ENCODE measurements at regions not wholly inside any gene's neighbourhood (a gene's known extent, or its start where the extent isn't known, plus 50 kb on each side); places are given as distances from the start of the nearest gene placed in this dataset.

DNA sequence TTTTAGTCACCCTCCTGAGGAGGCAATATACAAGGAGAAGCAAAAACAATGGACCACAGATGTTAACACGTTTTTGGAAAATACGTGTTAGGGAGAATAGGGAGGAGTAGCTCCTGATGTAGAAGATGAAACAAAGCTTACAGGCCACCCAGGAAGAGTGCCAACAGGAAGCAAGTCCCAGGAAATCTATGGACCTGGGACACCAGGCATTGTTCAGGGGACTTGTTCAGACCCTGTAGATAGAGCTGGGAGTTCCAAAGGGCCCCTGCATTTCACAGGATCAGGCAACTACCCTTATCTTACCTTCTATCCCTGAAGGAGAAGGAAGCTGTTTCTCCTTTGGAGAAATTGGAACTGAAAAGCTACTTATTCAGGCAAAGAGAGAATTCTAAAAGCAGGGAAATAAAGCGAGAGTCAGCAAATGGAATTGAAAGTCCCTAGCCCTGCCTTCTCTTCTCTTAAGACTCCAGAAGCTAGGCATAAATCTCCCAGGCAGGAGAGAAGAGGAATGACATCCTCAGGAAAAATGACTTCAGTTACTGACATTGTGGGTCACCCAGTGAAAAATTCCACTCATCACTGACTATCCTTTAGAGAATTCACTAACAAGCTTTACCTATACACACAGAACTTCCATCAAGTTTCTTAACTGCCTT lies 77.7 kb upstream of the FAM3C start:
- DNase-seq (ENCODE audit: insufficient read length, low spot score) (no peak), FAIRE-seq (no peak)

DNA sequence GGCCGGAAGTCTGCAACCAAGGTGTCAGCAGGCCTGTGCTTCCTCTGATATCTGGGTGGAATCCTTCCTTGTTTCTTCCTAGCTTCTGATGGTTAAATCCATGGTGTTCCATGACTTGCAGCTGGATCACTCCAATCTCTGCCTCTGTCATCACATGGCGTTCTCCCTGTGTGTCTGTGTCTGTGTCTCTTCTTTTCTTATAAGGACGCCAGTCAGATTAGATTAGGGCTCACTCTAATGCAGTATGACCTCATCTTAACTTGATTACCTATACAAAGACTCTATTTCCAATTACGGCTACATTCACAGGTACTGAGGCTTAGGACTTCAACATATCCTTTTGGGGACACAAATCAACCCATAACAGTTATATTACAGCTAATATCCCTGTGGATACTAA lies 70.3 kb upstream of the FAM3C start:
- DNase-seq (ENCODE audit: insufficient read length, low spot score) (no peak), FAIRE-seq (no peak)

DNA sequence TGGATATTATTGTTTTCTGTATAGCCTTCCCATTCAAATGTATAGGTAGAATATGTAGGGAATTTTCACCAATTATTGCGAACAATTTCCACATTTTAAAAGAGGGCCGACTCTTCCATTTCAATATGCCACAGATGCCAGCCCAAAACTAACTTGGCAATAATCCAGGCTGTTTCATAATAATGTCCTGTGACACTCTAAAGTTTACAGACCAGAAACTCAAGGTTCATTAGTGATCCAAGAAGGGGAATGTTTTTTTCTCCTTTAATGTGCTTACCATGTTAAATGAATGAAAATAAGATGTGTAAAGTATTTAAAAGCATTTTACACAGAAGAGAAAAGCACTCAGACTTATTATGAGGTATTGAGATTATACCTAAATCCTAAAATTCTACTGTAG lies 63.0 kb upstream of the FAM3C start:
- FAIRE-seq, result no peak
- no peak for DNase-seq (ENCODE audit: insufficient read length, low spot score)

DNA sequence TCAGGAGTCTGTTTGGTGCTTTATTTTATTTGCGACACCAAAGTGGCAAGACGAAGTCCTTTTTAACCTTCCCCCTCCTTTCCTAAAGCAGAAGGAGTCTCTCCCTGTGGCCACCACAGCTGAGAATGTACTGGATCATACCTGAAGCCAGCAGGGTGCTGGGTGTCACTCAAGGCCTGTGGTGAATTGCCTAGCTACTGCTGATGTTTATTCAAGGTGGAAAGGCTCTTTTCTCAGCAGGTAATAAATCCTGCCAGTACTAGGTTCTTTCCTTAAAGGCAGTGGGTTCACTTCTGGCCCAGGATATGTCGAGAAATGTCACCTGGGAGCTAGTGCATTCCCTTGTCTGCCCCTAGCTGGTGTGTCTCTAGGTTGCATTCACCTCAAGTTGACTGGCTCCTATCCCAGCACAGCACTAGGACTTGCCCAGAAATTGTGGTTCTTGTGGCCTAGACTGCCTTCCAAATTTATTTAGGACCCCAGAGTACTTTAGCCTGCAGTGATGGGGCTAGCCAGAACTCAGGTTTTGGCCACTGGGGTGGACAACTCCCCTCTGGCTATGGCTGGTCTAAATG lies 60.8 kb upstream of the FAM3C start:
- DNase-seq (ENCODE audit: insufficient read length, low spot score), result no peak
- no peak for FAIRE-seq

- DNase-seq (ENCODE audit: insufficient read length, low spot score) (no peak), FAIRE-seq (no peak)
Observed at GRCh38 chr7:121456015-121456414, 59.9 kb upstream of the FAM3C start.

DNA sequence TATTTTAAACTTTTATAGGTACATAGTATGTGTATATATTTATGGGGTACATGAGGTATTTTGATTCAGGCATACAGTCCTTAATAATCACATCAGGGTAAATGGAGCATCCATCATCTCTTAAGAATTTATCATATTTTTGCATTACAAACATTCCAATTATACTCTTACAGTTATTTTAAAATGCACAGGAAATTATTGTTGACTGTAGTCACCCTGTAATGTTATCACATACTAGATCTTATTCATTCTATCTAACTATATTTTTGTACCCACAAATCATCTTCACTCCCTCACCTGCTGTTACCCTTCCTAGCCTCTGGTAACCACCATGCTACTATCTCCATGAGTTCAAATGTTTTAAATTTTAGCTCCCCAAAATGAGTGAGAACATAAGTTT lies 56.3 kb upstream of the FAM3C start:
- DNase-seq (ENCODE audit: insufficient read length, low spot score), result no peak
- FAIRE-seq, result no peak

DNA sequence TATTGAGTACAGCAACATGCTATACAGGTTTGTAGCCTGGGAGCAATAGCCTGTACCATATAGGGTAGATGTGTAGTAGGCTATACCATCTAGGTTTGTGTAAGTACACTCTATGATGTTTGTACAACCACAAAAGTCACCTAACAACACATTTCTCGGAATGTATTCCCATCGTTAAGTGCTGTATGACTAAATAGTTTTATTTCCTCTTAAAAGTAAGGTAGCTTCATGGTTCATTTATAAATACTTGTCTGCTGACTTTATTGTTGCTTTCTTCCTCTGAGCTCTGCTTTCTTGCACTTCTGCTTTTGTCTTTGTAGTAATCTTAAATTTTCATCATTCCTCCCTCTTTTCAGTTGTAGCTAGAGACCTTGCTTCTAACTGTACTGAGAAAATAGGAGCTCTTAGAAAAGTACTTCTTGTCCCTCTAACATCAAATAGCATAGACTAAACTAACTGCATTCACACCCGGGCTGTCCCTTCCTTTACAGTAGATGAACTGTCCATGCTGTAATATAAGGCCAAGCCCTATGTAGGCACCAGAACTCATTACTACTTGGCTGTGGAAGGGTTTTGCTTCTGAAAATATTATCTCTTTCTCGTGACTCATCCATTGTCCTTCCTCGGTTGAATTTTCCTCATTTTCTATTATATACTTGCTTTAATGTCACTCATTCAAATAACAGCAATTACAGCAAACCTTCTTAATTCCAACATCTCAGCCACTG lies 55.4 kb upstream of the FAM3C start:
- FAIRE-seq (no peak), DNase-seq (ENCODE audit: insufficient read length, low spot score) (no peak)

DNA sequence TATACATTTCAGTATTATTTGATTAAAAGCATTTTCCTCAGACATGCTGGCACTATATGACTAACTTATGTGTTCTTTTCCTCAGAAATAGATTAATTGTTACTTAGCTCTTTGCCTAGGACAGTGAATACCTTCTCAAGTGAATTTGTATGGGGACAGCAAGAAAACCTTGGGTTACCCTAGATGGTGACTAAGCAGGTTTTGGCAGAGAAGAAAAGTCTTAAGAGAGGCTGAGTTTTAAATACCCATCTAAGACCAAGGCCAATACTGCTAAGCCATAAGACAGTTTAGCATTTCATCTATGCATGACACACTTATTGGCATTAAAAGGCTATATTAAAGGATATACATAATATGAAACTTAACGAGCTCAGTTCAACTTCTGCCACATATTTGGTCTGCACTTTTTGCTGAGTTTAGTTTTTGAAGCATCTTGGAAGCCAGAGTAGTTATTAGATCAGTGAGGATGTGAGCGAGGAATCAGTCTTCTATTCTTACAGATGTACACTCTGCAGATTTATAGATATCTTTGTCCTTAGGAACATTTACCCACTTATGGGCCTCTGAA lies 54.6 kb upstream of the FAM3C start:
- no peak for DNase-seq (ENCODE audit: insufficient read length, low spot score)
- FAIRE-seq, result no peak

DNA sequence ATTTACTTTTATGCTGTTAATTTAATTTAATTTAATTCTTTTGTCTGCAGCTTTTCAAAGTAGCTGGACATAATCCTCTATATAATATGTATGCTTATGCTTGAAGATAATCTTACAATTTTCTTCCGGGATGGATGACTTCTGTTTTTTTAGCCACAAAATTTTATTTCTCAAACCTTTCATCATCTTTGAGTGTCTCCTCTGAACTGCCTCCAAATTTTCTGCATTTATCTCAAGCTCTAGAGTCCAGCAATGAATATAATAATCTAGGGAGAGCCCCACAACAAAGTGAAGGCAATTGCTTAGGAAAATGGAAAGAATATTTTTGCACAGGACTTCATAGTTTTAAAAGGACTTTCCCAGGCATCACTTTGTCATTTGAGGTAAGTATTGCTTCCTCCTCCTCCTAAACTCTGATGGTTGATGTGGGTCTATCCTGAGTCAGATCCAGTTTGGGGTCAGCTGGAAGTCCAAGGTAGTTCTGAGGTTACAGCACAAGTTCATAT lies 53.7 kb upstream of the FAM3C start:
- no peak for DNase-seq (ENCODE audit: insufficient read length, low spot score)

GRCh38 chr7:121449329-121449728 lies 53.2 kb upstream of the FAM3C start:
- FAIRE-seq (no peak), DNase-seq (ENCODE audit: insufficient read length, low spot score) (no peak)

More for the DNA sequence above, 53.7 kb upstream of the FAM3C start:
- no peak for FAIRE-seq

- no peak for DNase-seq (ENCODE audit: insufficient read length, low spot score)
- no peak for FAIRE-seq
Observed at GRCh38 chr7:121448429-121448828, 52.3 kb upstream of the FAM3C start.

DNA sequence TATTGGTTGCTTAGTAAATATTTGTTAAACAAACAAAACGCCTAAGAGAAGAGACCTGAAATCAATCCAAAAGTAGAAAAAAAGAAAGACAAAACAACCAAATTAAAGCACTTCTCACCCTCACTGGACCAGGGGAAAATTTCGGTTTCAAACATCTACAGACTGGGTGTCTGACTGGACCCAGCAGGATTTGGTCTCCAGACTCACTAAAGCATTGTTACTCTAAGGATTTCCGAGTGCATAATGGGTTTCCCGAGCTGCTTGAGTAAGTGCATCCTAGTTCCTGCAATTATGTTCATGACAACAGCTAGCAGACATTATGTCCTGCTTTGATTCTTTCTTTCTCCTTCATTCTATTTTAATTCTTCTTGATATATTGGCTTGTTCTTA lies 51.8 kb upstream of the FAM3C start:
- no peak for DNase-seq (ENCODE audit: insufficient read length, low spot score)
- no peak for FAIRE-seq

DNA sequence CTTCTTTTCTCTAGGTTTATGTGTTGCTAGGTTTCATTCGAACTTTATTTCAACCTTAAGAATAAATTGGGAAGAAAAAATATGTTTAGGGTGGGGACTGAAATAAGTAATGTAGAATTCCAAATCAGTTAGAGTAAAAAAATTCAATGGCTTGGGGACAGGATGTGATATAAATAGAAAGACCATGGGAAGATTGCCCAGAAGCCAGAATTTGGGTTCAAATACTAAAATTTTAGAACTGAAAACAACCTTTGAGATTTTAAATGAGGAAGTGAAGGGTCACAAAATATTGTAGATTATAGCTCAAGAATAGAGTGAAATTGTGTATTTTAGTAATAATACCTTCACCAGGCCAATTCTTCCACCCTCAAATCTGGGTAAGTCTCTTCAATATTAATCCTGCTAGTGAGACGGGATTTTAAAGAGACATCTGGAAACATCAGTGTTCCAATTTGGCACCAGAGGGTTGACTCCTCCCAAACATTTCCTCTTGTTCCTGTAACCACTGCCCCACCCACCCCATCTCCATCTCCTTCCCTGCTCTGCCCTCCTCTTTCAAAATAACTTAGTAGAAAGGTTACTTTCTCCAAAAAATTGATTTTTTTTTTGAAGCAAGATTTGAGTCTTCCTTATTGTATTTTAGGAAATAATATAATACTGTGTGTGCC lies 51.3 kb upstream of the FAM3C start:
- DNase-seq (ENCODE audit: insufficient read length, low spot score) (no peak), FAIRE-seq (no peak)

DNA sequence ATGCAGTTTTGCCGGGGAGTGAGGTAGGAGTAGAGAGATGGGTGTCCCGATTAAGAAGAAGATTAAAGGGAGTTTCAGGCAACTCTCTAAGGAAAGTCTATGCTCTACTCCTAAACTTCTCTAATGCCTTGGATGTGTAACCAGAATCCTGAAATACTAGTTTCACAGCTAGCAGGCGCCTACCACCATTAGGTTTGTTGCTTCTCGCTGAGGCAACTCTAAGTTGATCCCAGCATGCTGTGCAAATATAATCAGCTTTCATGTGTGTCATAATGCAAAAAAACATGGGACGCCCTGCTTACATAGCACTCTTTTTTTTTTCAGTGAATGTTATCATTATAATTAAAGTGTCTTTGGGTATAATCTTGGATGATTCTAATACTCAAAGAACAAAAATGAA lies 50.4 kb upstream of the FAM3C start:
- DNase-seq (ENCODE audit: insufficient read length, low spot score), result no peak
- FAIRE-seq, result no peak

Data from GM19239 (cell line).